B cell (primary cell): ENCODE measurements at regions not wholly inside any gene's neighbourhood (a gene's known extent, or its start where the extent isn't known, plus 50 kb on each side); places are given as distances from the start of the nearest gene placed in this dataset.

Experiments
- ATAC-seq: fragments of 200-7000 bp; cut with Tn5 transposase; one replicate; pipeline ENCODE4 v1.10.0; 2021; ENCODE audit warnings: low read depth, mild to moderate bottlenecking, moderate number of reproducible peaks, moderate library complexity
- CTCF ChIA-PET: fragments of 350-600 bp; sonication (Branson Sonifier 250); formaldehyde crosslinking; loops from one replicate; lab custom pipeline; 2021; ENCODE audit warnings: antibody characterized with exemption, inconsistent platforms; lab: Charles Lee
- POLR2A ChIA-PET: fragments of 350-600 bp; sonication (Branson Sonifier 250); formaldehyde crosslinking; loops from one replicate; lab custom pipeline; 2021; ENCODE audit warnings: antibody characterized with exemption; lab: Charles Lee
- DNase-seq: peaks from one replicate; pipeline ENCODE4 v3.0.0; 2013
- H2AFZ ChIP-seq: 2 replicates; pipeline ENCODE4 v1.6.1; 2012; ENCODE audit warnings: mild to moderate bottlenecking, low read depth, low read length; ENCODE audit not compliant: insufficient read depth, poor library complexity, severe bottlenecking
- H3K27ac ChIP-seq, 2 donors: 1 replicate in 1 of 2; 2 replicates in 1 of 2; pipeline ENCODE4 v1.5.1; 2012 to 2013; ENCODE audit warnings: low read length in 2 of 2, mild to moderate bottlenecking in 2 of 2, moderate library complexity in 1 of 2
- H3K27me3 ChIP-seq, 4 experiments: fragments of 200-600 bp in 1 of 4; sonication (generic) in 1 of 4; replicated peaks in 1 of 4; 1 replicate in 2 of 4; 2 replicates in 2 of 4; pipeline versions ENCODE4 v1.6.1 to v1.7.0; 2013 to 2016; ENCODE audit warnings: low read length in 3 of 4, mild to moderate bottlenecking in 2 of 4, mixed read lengths in 1 of 4, moderate library complexity in 1 of 4; ENCODE audit not compliant: insufficient read depth in 4 of 4, control insufficient read depth in 3 of 4; ENCODE audit errors: control extremely low read depth in 1 of 4
- H3K36me3 ChIP-seq, 2 experiments: replicated peaks in 1 of 2; 1 replicate in 1 of 2; 2 replicates in 1 of 2; pipeline versions ENCODE4 v1.6.1 to v1.7.1; 2013; ENCODE audit warnings: low read length in 1 of 2; ENCODE audit not compliant: insufficient read depth in 2 of 2, control insufficient read depth in 1 of 2; ENCODE audit errors: control extremely low read depth in 1 of 2, extremely low read depth in 1 of 2
- H3K4me1 ChIP-seq, 2 donors: fragments of 200-600 bp in 1 of 2; sonication (generic) in 1 of 2; 1 replicate in 1 of 2; 2 replicates in 1 of 2; pipeline versions ENCODE4 v1.5.1 to v1.6.1; 2013 to 2017; ENCODE audit warnings: low read length in 2 of 2; ENCODE audit not compliant: control insufficient read depth in 2 of 2, insufficient read depth in 2 of 2
- H3K4me2 ChIP-seq: replicated peaks from 2 replicates; pipeline ENCODE3; 2012; ENCODE audit warnings: mild to moderate bottlenecking, low read depth, low read length; ENCODE audit not compliant: poor library complexity, severe bottlenecking
- H3K4me3 ChIP-seq, 5 experiments: fragments of 200-600 bp in 1 of 5; sonication (generic) in 1 of 5; 1 replicate in 3 of 5; 2 replicates in 2 of 5; pipeline versions ENCODE4 v1.5.1 to v1.7.0; 2011 to 2016; ENCODE audit warnings: low read length in 4 of 5, mild to moderate bottlenecking in 4 of 5, low read depth in 2 of 5, control low read depth in 1 of 5, moderate library complexity in 1 of 5; ENCODE audit not compliant: insufficient read depth in 1 of 5; ENCODE audit errors: control extremely low read depth in 1 of 5, extremely low read depth in 1 of 5
- H3K79me2 ChIP-seq: fragments of 200-600 bp; sonication (generic); one replicate; pipeline ENCODE4 v1.6.0; 2016; ENCODE audit warnings: low read length; ENCODE audit not compliant: control insufficient read depth, insufficient read depth
- H3K9ac ChIP-seq: fragments of 200-600 bp; sonication (generic); 2 replicates; pipeline ENCODE4 v1.6.1; 2017; ENCODE audit warnings: mild to moderate bottlenecking, low read length, moderate library complexity
- H3K9me3 ChIP-seq, 3 donors: one replicate each; pipeline versions ENCODE4 v1.6.1 to v1.7.1; 2013; ENCODE audit warnings: low read length in 2 of 3; ENCODE audit not compliant: control insufficient read depth in 2 of 3, insufficient read depth in 1 of 3; ENCODE audit errors: control extremely low read depth in 1 of 3
- H4K20me1 ChIP-seq: 2 replicates; pipeline ENCODE4 v1.6.0; 2012; ENCODE audit warnings: mild to moderate bottlenecking, low read length; ENCODE audit not compliant: insufficient read depth, control insufficient read depth, poor library complexity, severe bottlenecking
- H3K27ac Mint-ChIP-seq: one replicate; pipeline ENCODE4 v1.8.0; 2021; ENCODE audit warnings: mixed read lengths
- H3K27me3 Mint-ChIP-seq: one replicate; pipeline ENCODE4 v1.8.0; 2021; ENCODE audit warnings: mixed read lengths
- H3K4me1 Mint-ChIP-seq: one replicate; pipeline ENCODE4 v1.8.0; 2021; ENCODE audit warnings: mixed read lengths
- H3K4me3 Mint-ChIP-seq: one replicate; pipeline ENCODE4 v1.8.0; 2021; ENCODE audit warnings: mixed read lengths
- H3K9me3 Mint-ChIP-seq: one replicate; pipeline ENCODE4 v1.8.0; 2022; ENCODE audit warnings: mixed read lengths; ENCODE audit not compliant: insufficient read depth
- EZH2 ChIP-seq: IDR thresholded peaks from 2 replicates; pipeline ENCODE4 v1.6.1; 2012; ENCODE audit warnings: borderline replicate concordance, low read depth, mild to moderate bottlenecking, moderate library complexity, low read length; ENCODE audit not compliant: insufficient read depth, poor library complexity, severe bottlenecking
- WGBS: methylation state at CpG from one replicate; pipeline ENCODE4 v1.1.5; 2013; ENCODE audit warnings: missing lambda C conversion rate; ENCODE audit not compliant: insufficient coverage; 5-methylcytosine and 5-hydroxymethylcytosine counted together
- intact Hi-C: fragments of 100-400 bp; cut with micrococcal nuclease; formaldehyde crosslinking; loops from one replicate; pipeline ENCODE4 v1.10.0; 2022
- TF ChIP-seq, protein P1 (sequence below): fragments of 200-600 bp; IDR thresholded peaks from one replicate; pipeline ENCODE4 v1.8.0; 2022; ENCODE audit warnings: antibody characterized with exemption, mild to moderate bottlenecking

DNA sequence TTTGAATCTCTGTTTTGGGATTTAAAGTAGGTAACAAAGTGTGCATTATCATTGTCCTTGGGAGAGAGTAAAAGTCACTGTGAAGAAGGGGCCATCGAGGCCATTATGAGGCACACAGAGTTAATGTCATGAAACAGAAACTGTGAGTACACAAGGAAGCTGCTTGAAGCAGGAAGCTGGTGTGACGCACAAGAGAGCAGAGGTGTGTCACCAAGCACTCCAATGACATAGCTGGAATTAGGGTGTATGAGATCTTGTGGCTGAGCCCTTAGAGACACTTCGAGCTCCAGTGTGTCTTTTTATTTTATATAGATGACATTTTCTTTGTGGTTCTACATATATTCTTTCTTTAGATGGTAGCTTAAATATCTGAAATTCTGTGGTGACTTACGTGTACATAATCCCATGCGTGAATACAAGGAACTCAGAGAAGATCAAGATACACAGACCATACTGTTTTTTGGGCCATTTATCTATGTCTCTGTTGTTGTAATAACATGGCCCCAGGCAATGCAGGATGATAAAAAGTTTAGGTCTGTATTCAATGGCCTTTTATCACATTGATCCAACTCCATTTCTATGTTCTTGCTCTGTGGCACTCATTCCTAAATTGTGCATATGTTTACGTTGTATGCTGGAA, 164.7 kb upstream of the FAM98A start:
- no peak overlapping the region for H3K4me2 ChIP-seq
- H3K9me3 ChIP-seq = peaks cover 0 to 8% (median 0%) of the 10 kb centered on the region in 3 donors
- Mint-ChIP-seq H3K9me3 (peaks cover 9% of the 10 kb centered on the region), H3K27ac (no peak overlapping the region), H3K27me3 (no peaks in the 10 kb centered on the region), H3K4me3 (no peak overlapping the region), H3K4me1 (no peaks in the 10 kb centered on the region)
- TF ChIP-seq EZH2 = no peak
- TF ChIP-seq, protein P1, sequence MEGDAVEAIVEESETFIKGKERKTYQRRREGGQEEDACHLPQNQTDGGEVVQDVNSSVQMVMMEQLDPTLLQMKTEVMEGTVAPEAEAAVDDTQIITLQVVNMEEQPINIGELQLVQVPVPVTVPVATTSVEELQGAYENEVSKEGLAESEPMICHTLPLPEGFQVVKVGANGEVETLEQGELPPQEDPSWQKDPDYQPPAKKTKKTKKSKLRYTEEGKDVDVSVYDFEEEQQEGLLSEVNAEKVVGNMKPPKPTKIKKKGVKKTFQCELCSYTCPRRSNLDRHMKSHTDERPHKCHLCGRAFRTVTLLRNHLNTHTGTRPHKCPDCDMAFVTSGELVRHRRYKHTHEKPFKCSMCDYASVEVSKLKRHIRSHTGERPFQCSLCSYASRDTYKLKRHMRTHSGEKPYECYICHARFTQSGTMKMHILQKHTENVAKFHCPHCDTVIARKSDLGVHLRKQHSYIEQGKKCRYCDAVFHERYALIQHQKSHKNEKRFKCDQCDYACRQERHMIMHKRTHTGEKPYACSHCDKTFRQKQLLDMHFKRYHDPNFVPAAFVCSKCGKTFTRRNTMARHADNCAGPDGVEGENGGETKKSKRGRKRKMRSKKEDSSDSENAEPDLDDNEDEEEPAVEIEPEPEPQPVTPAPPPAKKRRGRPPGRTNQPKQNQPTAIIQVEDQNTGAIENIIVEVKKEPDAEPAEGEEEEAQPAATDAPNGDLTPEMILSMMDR = no peak
- intact Hi-C loops = no loop called here
- WGBS = 90% methylated on average over 2 of the region's 6 CpGs
- H4K20me1 ChIP-seq = no peaks in the 10 kb centered on the region
- H3K36me3 ChIP-seq = no peaks in the 10 kb centered on the region
- no peaks in the 10 kb centered on the region for H3K79me2 ChIP-seq
- CTCF ChIA-PET = no interaction called here
- no peak for ATAC-seq
- no peaks in the 10 kb centered on the region for H3K4me1 ChIP-seq
- no peak overlapping the region for H2AFZ ChIP-seq
- no peak overlapping the region for H3K27ac ChIP-seq
- no peak overlapping the region for H3K9ac ChIP-seq
- no peak overlapping the region for H3K4me3 ChIP-seq
- POLR2A ChIA-PET = no interaction called here
- H3K27me3 ChIP-seq = no peaks in the 10 kb centered on the region
- no peak for DNase-seq

DNA sequence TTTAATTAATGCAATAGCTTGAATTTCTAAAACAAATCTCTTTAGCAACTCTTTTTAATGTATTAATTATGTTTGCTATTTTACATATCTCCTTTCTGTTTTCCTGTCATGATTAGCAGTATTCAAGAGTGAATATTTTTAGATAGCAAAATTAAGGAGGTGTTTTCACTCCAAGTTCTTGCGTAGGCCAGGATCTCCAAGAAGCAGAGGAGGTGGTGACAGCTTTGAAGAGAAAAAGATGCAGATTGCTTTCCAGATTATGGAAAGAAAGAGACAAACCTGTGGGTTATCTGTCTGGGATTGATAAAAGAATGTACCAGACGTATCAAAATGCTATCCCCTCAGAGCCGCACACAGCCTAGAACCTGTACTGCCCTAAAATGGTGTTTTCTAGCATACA, 163.5 kb upstream of the FAM98A start:
- Histone ChIP-seq H4K20me1 (no peaks in the 10 kb centered on the region), H3K27me3 (no peaks in the 10 kb centered on the region), H3K36me3 (no peaks in the 10 kb centered on the region), H3K27ac (no peak overlapping the region), H3K79me2 (no peaks in the 10 kb centered on the region), H3K4me2 (no peak overlapping the region), H2AFZ (no peak overlapping the region), H3K9ac (no peak overlapping the region), H3K4me1 (no peaks in the 10 kb centered on the region), H3K9me3 (peaks cover 0 to 8% (median 0%) of the 10 kb centered on the region in 3 donors), H3K4me3 (no peak overlapping the region)
- TF ChIP-seq EZH2 = no peak
- TF ChIP-seq, protein P1 = no peak
- peaks cover 9% of the 10 kb centered on the region for H3K9me3 Mint-ChIP-seq
- intact Hi-C loops = no loop called here
- H3K27me3 Mint-ChIP-seq = no peaks in the 10 kb centered on the region
- no peak overlapping the region for H3K27ac Mint-ChIP-seq
- WGBS = 100% methylated on average over 1 of the region's 3 CpGs
- POLR2A ChIA-PET = no interaction called here
- H3K4me1 Mint-ChIP-seq = no peaks in the 10 kb centered on the region
- DNase-seq (no peak), ATAC-seq (no peak)
- CTCF ChIA-PET = no interaction called here
- H3K4me3 Mint-ChIP-seq = no peak overlapping the region
